HUES6 (cell line): ENCODE measurements at regions not wholly inside any gene's neighbourhood (a gene's known extent, or its start where the extent isn't known, plus 50 kb on each side); places are given as distances from the start of the nearest gene placed in this dataset.

Experiments
- H3K27ac ChIP-seq: 2 replicates; pipeline ENCODE4 v1.7.0; 2013; ENCODE audit warnings: low read depth, mild to moderate bottlenecking, low read length, inconsistent platforms
- H3K27me3 ChIP-seq: 2 replicates; pipeline ENCODE4 v1.6.1; 2013; ENCODE audit warnings: low read length; ENCODE audit not compliant: control insufficient read depth, insufficient read depth
- H3K36me3 ChIP-seq: 2 replicates; pipeline ENCODE4 v1.6.1; 2013; ENCODE audit warnings: low read length; ENCODE audit not compliant: control insufficient read depth, insufficient read depth
- H3K4me1 ChIP-seq: 2 replicates; pipeline ENCODE4 v1.6.1; 2013; ENCODE audit warnings: low read length; ENCODE audit not compliant: control insufficient read depth, insufficient read depth
- H3K4me3 ChIP-seq: 2 replicates; pipeline ENCODE4 v1.5.1; 2013; ENCODE audit warnings: low read depth, low read length
- H3K9ac ChIP-seq: one replicate; pipeline ENCODE4 v1.6.1; 2013; ENCODE audit warnings: mild to moderate bottlenecking, low read length
- H3K9me3 ChIP-seq: 2 replicates; pipeline ENCODE4 v1.6.1; 2013; ENCODE audit warnings: low read depth, low read length; ENCODE audit not compliant: control insufficient read depth, insufficient read depth

- H3K4me1 ChIP-seq, result peaks cover 10% of the 10 kb centered on the region
- no peak overlapping the region for H3K27ac ChIP-seq
- no peaks in the 10 kb centered on the region for H3K27me3 ChIP-seq
- H3K4me3 ChIP-seq, result no peak overlapping the region
- H3K9me3 ChIP-seq, result peaks cover 4% of the 10 kb centered on the region
- no peaks in the 10 kb centered on the region for H3K36me3 ChIP-seq
- no peak overlapping the region for H3K9ac ChIP-seq
These were observed 344.7 kb downstream of the HAPSTR1 start for GRCh38 chr16:9436175-9436574.

GRCh38 chr16:9437115-9437514, 345.7 kb downstream of the HAPSTR1 start:
- Histone ChIP-seq H3K4me1 (peaks cover 12% of the 10 kb centered on the region), H3K4me3 (no peak overlapping the region), H3K27ac (no peak overlapping the region), H3K27me3 (no peaks in the 10 kb centered on the region), H3K9me3 (peaks cover 4% of the 10 kb centered on the region), H3K9ac (no peak overlapping the region), H3K36me3 (no peaks in the 10 kb centered on the region)

DNA sequence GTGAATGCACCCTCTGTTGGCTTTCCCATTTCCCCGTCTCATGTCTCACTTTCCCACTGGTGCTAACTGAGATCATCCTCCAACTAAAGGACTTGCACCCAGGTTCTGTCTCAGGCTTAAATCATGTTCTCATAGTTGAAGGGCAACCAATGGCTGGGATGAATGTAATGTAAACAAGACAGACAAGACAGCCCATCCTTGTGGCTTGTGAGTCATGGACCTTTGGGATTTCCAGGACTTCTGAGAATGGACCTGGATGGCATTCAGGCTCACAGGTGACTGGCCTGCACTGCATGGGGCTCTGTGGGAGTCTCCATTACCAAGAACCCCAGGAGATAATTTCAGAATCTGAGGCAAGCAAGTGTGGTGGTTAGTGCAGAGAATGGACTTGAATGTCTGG, 347.5 kb downstream of the HAPSTR1 start:
- no peak overlapping the region for H3K4me3 ChIP-seq

GRCh38 chr16:9441012-9441411, 349.6 kb downstream of the HAPSTR1 start:
- H3K27ac ChIP-seq, result no peak overlapping the region
- peaks cover 4% of the 10 kb centered on the region for H3K9me3 ChIP-seq
- H3K36me3 ChIP-seq, result no peaks in the 10 kb centered on the region
- H3K4me1 ChIP-seq, result peaks cover 22% of the 10 kb centered on the region
- H3K27me3 ChIP-seq, result no peaks in the 10 kb centered on the region
- H3K4me3 ChIP-seq, result no peak overlapping the region
- no peak overlapping the region for H3K9ac ChIP-seq

More for the DNA sequence above, 347.5 kb downstream of the HAPSTR1 start:
- Histone ChIP-seq H3K9me3 (peaks cover 4% of the 10 kb centered on the region), H3K9ac (no peak overlapping the region), H3K4me1 (peaks cover 17% of the 10 kb centered on the region), H3K36me3 (no peaks in the 10 kb centered on the region), H3K27ac (no peak overlapping the region), H3K27me3 (no peaks in the 10 kb centered on the region)

- Histone ChIP-seq H3K36me3 (no peaks in the 10 kb centered on the region), H3K4me1 (peaks cover 24% of the 10 kb centered on the region), H3K9me3 (no peaks in the 10 kb centered on the region), H3K4me3 (no peak overlapping the region), H3K27me3 (no peaks in the 10 kb centered on the region), H3K27ac (no peak overlapping the region), H3K9ac (no peak overlapping the region)
These were observed 352.4 kb downstream of the HAPSTR1 start for GRCh38 chr16:9443864-9444263.

- Histone ChIP-seq H3K9me3 (0 out of 2 replicates have a peak, but pooled peaks cover 2% of the 10 kb centered on the region), H3K36me3 (no peaks in the 10 kb centered on the region), H3K27me3 (no peaks in the 10 kb centered on the region), H3K4me1 (peaks cover 16% of the 10 kb centered on the region), H3K4me3 (no peak overlapping the region), H3K9ac (no peak overlapping the region), H3K27ac (no peak overlapping the region)
These were observed 355.2 kb downstream of the HAPSTR1 start for GRCh38 chr16:9446471-9447194.

DNA sequence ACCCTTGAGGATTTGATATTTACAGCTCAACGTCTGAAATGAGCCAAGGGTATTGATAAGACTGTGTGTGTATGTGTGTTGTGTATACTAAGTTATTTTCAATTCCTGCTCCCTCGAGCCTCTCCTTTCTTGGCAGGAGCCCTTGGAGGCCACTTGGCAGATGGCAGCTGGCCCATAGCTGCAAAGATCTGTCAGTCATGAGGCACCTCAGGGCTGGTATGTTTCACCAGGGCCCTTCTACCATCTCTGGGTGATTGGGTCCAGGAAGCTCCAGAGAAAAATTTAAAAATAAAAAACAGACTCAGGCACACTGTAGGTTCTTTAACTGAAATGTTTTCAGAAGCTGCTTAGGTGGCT, 355.7 kb downstream of the HAPSTR1 start:
- Histone ChIP-seq H3K4me3 (no peak overlapping the region), H3K9me3 (0 out of 2 replicates have a peak, but pooled peaks cover 2% of the 10 kb centered on the region), H3K9ac (no peak overlapping the region), H3K27me3 (no peaks in the 10 kb centered on the region), H3K4me1 (peaks cover 16% of the 10 kb centered on the region), H3K36me3 (no peaks in the 10 kb centered on the region), H3K27ac (no peak overlapping the region)

DNA sequence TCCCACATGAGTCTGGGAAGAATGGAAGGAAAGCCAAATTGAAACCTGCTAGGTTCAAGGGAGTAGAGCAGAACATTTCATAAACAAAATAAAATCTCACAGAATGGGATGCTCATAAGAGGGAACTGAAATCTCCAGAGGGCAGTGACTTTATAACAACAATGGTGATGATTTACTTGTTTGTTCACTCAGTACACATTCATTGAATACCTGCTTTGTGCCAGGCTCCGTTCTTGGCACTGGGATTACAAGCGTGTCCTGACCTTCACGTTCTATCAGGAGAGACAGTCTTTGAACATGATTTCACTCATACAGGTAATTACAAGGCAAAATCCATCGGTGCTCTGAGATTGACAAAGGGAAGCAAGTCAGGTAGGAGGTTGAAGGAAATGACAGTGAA, 356.3 kb downstream of the HAPSTR1 start:
- 0 out of 2 replicates have a peak, but pooled peaks cover 2% of the 10 kb centered on the region for H3K9me3 ChIP-seq
- H3K9ac ChIP-seq, result no peak overlapping the region
- no peak overlapping the region for H3K27ac ChIP-seq
- no peaks in the 10 kb centered on the region for H3K27me3 ChIP-seq
- no peaks in the 10 kb centered on the region for H3K36me3 ChIP-seq
- no peak overlapping the region for H3K4me3 ChIP-seq
- H3K4me1 ChIP-seq, result peaks cover 11% of the 10 kb centered on the region

- H3K9me3 ChIP-seq, result peaks cover 4% of the 10 kb centered on the region
- peaks cover 11% of the 10 kb centered on the region for H3K4me1 ChIP-seq
- no peaks in the 10 kb centered on the region for H3K27me3 ChIP-seq
- no peaks in the 10 kb centered on the region for H3K36me3 ChIP-seq
- no peak overlapping the region for H3K4me3 ChIP-seq
- no peak overlapping the region for H3K27ac ChIP-seq
- H3K9ac ChIP-seq, result no peak overlapping the region
These were observed 358.2 kb downstream of the HAPSTR1 start for GRCh38 chr16:9449597-9449996.

DNA sequence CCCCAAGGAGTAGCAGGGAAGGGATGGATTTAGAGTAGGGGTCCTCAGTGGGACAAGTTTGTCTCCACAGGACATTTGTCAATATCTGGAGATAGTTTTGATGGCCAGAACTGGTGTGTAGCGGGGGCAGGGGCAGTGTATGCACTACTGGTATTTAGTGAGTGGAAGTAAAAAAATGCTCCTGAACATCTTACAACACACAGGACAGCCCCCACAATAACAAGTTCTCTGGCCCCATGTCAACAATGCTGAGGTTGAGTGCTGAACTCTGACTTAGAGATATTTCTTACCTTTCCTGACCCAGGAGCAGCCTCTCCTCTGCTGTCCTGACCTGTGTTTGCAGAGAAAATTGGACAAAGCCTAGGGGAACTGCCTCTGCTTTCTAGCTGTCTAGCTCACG, 365.8 kb downstream of the HAPSTR1 start:
- no peak overlapping the region for H3K4me3 ChIP-seq
- H3K36me3 ChIP-seq, result no peaks in the 10 kb centered on the region
- H3K4me1 ChIP-seq, result no peaks in the 10 kb centered on the region
- H3K9ac ChIP-seq, result no peak overlapping the region
- H3K27me3 ChIP-seq, result no peaks in the 10 kb centered on the region
- peaks cover 11% of the 10 kb centered on the region for H3K9me3 ChIP-seq
- H3K27ac ChIP-seq, result no peak overlapping the region

GRCh38 chr16:9458816-9459215, 367.4 kb downstream of the HAPSTR1 start:
- Histone ChIP-seq H3K4me3 (no peak overlapping the region), H3K9ac (no peak overlapping the region), H3K27me3 (no peaks in the 10 kb centered on the region), H3K27ac (no peak overlapping the region), H3K9me3 (peaks cover 11% of the 10 kb centered on the region), H3K4me1 (no peaks in the 10 kb centered on the region), H3K36me3 (no peaks in the 10 kb centered on the region)
